NCI-H748 (cell line): ENCODE measurements at regions not wholly inside any gene's neighbourhood (a gene's known extent, or its start where the extent isn't known, plus 50 kb on each side); places are given as distances from the start of the nearest gene placed in this dataset.

Experiments
- DNase-seq: peaks from one replicate; lab custom pipeline; 2025; ENCODE audit not compliant: unreplicated experiment; lab: John Stamatoyannopoulos, UW

DNA sequence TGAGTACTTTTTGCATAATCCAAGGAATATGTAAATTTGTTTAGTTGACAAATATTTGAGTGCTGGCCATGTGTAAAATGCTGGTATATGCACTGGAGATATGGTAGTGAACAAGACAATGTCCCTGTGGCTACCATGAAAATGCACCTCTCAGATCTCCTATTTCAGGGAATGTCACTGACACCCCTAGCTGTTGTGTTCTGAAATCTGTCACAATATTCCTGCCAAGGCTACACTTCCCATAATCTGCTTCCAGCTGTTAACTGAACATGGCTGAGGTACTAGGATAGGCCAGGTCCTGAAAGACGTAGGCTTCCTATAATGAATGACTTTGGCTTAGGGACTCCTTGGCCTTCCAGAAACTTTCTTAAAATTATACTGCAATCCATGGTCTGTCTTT is 197.8 kb downstream of the ZNF648 start:
- no peak for DNase-seq

DNA sequence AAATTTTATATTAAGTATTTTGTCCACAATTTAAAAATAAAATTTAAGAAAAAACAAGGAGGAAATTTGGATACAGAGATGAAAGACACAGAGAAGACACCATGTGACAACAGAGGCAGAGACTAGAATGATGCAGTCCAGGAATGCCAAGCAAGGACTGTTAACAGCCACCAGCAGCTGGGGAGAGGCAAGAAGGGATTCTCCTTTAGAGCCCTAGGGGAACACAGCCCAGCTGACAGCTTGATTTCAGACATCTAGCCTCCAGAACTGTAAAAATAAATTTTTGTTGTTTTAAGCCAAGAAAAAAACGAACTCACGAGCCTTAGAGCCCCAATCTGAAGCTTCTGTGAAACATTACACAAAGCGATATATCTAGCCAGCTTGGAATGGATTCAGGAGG is 198.5 kb downstream of the ZNF648 start:
- no peak for DNase-seq

DNA sequence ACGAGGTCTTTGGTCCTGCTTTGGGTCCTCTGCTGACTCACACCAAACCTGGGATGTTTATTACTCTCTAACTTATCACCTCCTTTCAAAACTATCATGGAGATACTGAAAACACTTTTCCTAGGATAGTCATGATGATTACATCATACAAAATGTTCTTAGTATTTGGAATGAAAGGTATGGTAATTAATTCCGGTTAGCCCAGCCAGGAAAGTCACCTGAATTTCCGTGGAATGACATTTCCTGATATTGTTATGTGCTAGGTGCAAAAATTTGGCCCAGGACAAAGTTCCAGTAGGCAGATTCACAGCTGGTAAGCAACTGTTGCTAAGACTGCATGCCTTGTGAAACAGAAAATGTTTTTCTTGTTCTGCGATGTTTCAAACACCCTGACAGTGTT is 203.4 kb downstream of the ZNF648 start:
- no peak for DNase-seq
